Dermis microvascular lymphatic vessel endothelial cell (primary cell): ENCODE measurements at regions not wholly inside any gene's neighbourhood (a gene's known extent, or its start where the extent isn't known, plus 50 kb on each side); places are given as distances from the start of the nearest gene placed in this dataset.
"Not testable (repeated sequence)": the region's sequence is repeated elsewhere in the genome, so short reads cannot be mapped to it uniquely, and the experiment has no call there.

Source experiments
- DNase-seq, 2 donors: peaks; one replicate each; pipeline versions ENCODE4 v3.0.0 to v3.0.0-alpha.2; 2010; ENCODE audit warnings: low read depth in 2 of 2

- DNase-seq, result no peak
These were observed 148.5 kb upstream of the ATXN1 start for GRCh38 chr6:16909658-16910360.

GRCh38 chr6:16907991-16908390 lies 146.7 kb upstream of the ATXN1 start:
- no peak for DNase-seq

- DNase-seq, result no peak
These were observed 143.7 kb upstream of the ATXN1 start for GRCh38 chr6:16904957-16905356.

- no peak for DNase-seq
These were observed 142.2 kb upstream of the ATXN1 start for GRCh38 chr6:16903470-16903869.

- DNase-seq, result no peak
These were observed 141.2 kb upstream of the ATXN1 start for GRCh38 chr6:16902502-16902901.

DNA sequence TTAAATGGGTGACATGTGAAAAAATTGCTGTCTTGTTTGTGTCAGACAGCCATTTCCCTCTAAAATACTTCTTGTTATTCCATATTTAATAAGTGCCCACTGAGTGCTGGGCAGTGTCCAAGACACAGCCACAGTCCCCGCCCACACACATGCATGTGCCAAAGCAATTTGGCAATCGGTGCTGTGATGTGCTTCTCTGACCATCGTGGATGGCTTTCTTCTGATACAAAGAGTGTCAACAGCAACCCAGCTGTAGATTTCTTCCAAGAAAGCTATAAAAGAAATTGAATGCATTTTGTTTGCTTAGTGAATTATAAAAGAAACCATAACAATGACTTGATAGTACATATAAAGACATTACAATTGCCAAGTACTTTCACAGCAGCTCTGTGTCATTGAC lies 140.5 kb upstream of the ATXN1 start:
- peak in 1 of 2 donors; percentile 15 for DNase-seq

DNA sequence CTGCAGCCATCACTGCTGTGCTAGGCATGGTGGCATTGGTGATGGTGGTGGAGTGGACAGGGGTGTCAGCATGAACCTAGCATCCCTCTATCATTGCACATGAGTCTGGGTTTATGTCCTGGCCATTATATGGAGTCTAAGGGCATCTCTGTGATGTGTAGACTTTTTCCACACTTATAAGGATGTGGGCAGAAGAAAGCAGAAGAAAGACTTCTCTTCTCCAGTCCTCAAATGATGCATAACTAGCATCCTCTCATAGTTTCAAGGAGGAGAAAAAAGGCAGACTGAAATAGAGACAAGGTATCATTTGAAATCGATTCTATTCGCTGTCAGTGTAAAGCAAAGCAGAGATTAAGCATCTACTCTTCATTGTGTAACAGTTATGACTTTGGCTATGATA lies 140.0 kb upstream of the ATXN1 start:
- no peak for DNase-seq

DNA sequence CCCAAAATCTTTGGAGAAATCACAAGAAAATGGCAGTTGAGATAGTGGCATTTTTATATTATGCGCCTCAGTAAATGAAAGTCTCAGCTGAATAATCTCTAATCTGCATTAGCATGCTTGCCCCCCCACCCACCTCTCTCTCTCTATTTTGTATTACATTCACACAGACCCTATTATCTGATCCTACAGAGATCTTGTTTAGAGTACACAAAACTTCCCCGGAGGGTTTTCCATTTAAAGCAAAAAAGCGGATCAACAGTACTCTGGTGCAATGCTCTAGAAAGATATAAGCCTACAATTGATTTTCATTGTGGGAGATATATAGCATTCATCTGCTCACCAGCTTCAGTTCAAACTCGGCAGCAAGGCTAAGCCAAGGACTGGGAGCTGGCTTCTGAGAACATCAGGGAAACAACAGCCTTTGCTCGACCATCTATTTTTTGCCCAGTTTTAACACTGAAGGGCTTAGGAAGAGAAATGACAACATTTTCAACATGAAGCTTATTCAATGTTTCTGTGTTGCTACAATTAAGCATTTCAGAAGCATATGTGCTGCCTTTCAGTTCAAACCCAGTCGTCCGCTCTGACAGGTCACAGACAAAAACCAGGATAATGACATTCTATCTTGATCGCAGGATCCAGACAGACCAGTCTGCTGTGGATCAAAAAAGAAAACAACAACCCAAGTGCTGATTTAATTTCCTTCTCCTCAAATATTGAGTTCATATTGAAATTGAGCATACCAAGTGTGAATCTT lies 137.6 kb upstream of the ATXN1 start:
- DNase-seq, result no peak

GRCh38 chr6:16897669-16898068 lies 136.4 kb upstream of the ATXN1 start:
- DNase-seq, result no peak

DNA sequence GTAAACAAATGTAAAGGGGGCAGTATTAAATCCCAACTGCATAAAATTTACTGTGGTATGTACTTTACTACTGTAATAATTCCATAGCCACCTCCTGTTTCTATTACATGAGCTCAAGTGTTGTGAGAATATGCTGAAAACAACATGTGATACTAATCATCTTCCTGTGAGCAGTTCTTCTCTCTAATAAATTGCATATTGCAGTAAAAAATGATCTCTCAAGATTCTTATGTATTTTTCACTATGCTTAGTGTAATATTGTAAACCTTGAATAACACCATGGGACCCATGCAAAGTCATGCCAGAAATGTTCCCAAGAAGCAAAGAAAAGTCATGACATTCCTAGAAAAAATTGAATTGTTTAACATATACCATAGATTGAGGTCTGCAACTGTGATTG lies 133.0 kb upstream of the ATXN1 start:
- no peak for DNase-seq

DNA sequence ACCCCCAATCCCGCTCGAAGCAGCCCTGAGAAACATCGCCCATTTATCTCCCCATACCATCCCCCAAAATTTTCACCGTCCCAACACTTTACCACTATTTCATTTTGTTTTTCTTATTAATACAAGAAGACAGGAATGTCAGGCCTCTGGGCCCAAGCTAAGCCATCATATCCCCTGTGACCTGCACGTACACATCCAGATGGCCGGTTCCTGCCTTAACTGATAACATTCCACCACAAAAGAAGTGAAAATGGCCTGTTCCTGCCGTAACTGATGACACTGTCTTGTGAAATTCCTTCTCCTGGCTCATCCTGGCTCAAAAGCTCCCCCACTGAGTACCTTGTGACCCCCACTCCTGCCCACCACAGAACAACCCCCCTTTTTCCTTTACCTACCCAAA lies 129.8 kb upstream of the ATXN1 start:
- not testable (repeated sequence) for DNase-seq

GRCh38 chr6:16885411-16886160 lies 124.3 kb upstream of the ATXN1 start:
- no peak for DNase-seq

GRCh38 chr6:16884526-16884925 lies 123.3 kb upstream of the ATXN1 start:
- DNase-seq, result no peak

GRCh38 chr6:16883414-16883813 lies 122.2 kb upstream of the ATXN1 start:
- DNase-seq, result no peak

- no peak for DNase-seq
These were observed 121.0 kb upstream of the ATXN1 start for GRCh38 chr6:16882230-16882629.

DNA sequence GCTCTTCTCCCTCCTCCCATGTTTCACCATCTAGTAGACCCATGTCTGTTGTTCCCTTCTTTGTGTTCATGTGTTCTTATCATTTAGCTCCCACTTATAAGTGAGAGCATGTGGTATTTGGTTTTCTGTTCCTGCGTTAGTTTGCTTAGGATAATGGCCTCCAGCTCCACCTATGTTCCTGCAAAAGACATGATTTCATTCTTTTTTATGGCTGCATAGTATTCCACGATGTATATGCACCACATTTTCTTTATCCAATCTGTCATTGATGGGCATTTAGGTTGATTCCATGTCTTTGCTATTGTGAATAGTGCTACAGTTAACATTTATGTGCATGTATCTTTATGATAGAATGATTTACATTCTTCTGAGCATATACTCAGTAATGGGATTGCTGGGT lies 115.6 kb upstream of the ATXN1 start:
- not testable (repeated sequence) for DNase-seq

- DNase-seq, result no peak
These were observed 114.9 kb upstream of the ATXN1 start for GRCh38 chr6:16876201-16876600.

DNA sequence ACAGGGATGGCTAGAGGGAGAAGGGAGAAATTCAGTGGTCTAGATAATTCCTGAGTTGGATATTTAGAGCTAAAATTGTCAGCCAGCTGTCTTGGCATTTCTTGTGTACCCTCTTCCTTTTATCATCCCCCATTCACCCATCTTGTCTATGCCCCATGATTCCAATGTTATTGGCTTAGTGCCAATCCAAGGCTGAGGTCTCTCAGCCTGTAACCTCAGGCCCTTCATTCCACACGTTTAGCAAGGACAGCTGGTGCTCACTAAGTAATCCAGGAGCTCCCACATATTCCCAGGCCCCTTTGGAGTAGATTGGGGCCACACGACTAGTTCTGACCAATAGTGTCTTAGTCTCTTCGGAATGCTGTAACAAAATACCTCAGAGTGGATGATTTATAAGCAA lies 112.4 kb upstream of the ATXN1 start:
- no peak for DNase-seq

DNA sequence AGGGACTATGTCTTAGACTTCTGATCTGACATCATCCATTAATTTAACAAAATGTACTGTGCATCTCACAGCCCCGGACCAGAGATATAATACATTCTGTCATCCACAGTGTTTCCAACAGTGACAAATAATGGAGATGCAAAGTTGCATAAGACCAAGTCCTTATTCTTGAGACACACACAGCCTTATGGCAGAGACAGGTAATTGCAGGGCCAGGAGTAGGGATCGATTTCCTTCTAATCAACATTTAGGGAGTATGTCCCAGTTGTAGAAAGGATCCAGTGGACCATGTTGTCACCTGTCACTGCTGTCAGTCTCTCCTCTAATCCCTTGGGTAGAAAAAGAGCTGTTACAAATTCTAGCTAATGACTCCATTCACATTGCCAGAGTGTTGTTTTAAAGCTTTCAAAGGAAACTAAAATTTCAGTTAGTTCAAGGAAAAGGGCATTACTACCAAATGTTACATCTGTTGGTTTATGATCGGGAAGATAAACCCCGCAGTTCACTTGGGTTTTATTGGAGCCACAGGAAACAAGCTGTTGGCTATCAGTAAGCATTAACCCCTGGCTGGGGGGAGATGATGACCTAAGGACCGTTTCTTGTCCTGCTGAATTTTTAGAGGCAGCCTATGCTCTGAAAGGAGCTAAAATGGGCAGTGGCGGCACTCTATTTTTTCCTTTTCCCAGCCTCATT lies 111.4 kb upstream of the ATXN1 start:
- no peak for DNase-seq

DNA sequence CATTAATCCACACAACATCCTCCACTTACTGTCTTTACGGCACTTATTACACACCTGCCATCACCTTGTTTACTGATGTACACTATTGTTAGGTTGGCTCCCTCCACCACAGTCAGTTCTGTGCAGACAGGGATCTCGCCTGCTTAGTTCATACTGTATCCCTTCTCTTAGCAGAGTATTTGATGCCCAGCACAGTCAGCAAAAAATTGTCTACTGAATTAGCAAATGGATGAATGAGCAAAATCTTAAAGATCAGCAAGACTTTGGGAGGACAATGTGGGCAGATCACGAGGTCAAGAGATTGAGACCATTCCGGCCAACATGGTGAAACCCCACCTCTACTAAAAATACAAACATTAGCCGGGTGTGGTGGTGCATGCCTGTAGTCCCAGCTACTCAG lies 109.8 kb upstream of the ATXN1 start:
- DNase-seq, result no peak

DNA sequence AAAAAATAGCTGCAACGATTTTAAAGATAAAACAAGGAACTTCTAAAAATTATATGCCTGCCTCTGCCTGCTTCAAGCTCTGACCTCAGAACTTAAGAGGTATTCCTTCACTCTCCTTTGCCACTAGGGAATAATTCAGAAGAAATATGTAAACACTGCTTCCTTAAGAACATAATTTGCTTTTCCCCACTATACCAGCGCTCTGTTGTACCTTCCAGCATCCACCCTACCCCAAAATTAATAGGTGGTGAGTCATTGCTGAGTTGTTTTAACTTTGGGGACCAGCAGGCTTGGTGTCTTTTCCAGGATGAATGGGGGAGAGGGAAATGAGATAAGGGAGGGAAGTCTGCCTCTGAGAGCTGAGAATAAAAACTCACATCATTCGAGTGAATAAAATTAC lies 107.7 kb upstream of the ATXN1 start:
- no peak for DNase-seq
